AG04449 (cell line): ENCODE measurements at regions not wholly inside any gene's neighbourhood (a gene's known extent, or its start where the extent isn't known, plus 50 kb on each side); places are given as distances from the start of the nearest gene placed in this dataset.

Experiments used
- CTCF ChIA-PET: fragments of 350-600 bp; formaldehyde crosslinking; extraction: SDS; loops from one replicate; lab custom pipeline; 2021; ENCODE audit warnings: antibody characterized with exemption; lab: Yijun Ruan, JAX
- POLR2A ChIA-PET: fragments of 400-600, 350-600 bp; formaldehyde crosslinking; extraction: SDS; loops from one replicate; lab custom pipeline; 2020; ENCODE audit warnings: antibody characterized with exemption, inconsistent platforms; lab: Yijun Ruan, JAX
- DNase-seq: peaks from one replicate; pipeline ENCODE4 v3.0.0-alpha.2; 2010; ENCODE audit warnings: low read depth, low spot score
- H3K4me3 ChIP-seq: 2 replicates; pipeline ENCODE4 v1.5.1; 2011; ENCODE audit warnings: low read depth, mild to moderate bottlenecking, control low read depth, low read length
- CTCF ChIP-seq: IDR thresholded peaks from one replicate; pipeline ENCODE4 v1.5.1; 2011; ENCODE audit warnings: mild to moderate bottlenecking, moderate library complexity, low read length, control low read depth, inconsistent platforms; ENCODE audit not compliant: insufficient read depth; ENCODE audit errors: missing control alignments

- POLR2A ChIA-PET, result no interaction called here
- TF ChIP-seq CTCF, result no peak
- CTCF ChIA-PET, result no interaction called here
Measured at GRCh38 chr3:13972679-13973379, 93.0 kb upstream of the WNT7A start.

GRCh38 chr3:13966302-13966701 lies 86.4 kb upstream of the WNT7A start:
- TF ChIP-seq CTCF, result no peak
- POLR2A ChIA-PET, result no interaction called here
- no peak overlapping the region for H3K4me3 ChIP-seq
- CTCF ChIA-PET, result no interaction called here
- DNase-seq, result no peak

More at GRCh38 chr3:13972679-13973379, 93.0 kb upstream of the WNT7A start:
- no peak overlapping the region for H3K4me3 ChIP-seq
- DNase-seq, result no peak

GRCh38 chr3:13963137-13963886 lies 83.4 kb upstream of the WNT7A start:
- POLR2A ChIA-PET, result no interaction called here

GRCh38 chr3:13954741-13955483 lies 75.0 kb upstream of the WNT7A start:
- no peak for DNase-seq
- no peak overlapping the region for H3K4me3 ChIP-seq
- TF ChIP-seq CTCF, result no peak
- ChIA-PET POLR2A (no interaction called here), CTCF (no interaction called here)

More at GRCh38 chr3:13963137-13963886, 83.4 kb upstream of the WNT7A start:
- no peak for DNase-seq
- CTCF ChIA-PET, result no interaction called here
- H3K4me3 ChIP-seq, result no peak overlapping the region
- no peak for TF ChIP-seq CTCF

- CTCF ChIA-PET, result no interaction called here
Measured at GRCh38 chr3:13954266-13954665, 74.4 kb upstream of the WNT7A start.

More at GRCh38 chr3:13954266-13954665, 74.4 kb upstream of the WNT7A start:
- no peak overlapping the region for H3K4me3 ChIP-seq
- no peak for DNase-seq
- TF ChIP-seq CTCF, result no peak
- POLR2A ChIA-PET, result no interaction called here
